GM06990 (cell line): ENCODE measurements at regions not wholly inside any gene's neighbourhood (a gene's known extent, or its start where the extent isn't known, plus 50 kb on each side); places are given as distances from the start of the nearest gene placed in this dataset.
A peak's percentile ranks its signal among the peaks of the same experiment; 100 is the strongest.

Experiments used
- DNase-seq: peaks from one replicate; pipeline ENCODE4 v3.0.0-alpha.2; 2011; ENCODE audit not compliant: insufficient read length; ENCODE audit errors: extremely low read depth
- H3K27me3 ChIP-seq: replicated peaks from 2 replicates; pipeline ENCODE4 v1.6.0; 2011; ENCODE audit warnings: low read length; ENCODE audit not compliant: control insufficient read depth, insufficient read depth
- H3K36me3 ChIP-seq: 2 replicates; pipeline ENCODE4 v1.5.1; 2011; ENCODE audit warnings: low read length; ENCODE audit not compliant: control insufficient read depth, insufficient read depth
- H3K4me3 ChIP-seq: replicated peaks from 2 replicates; pipeline ENCODE4 v1.5.1; 2011; ENCODE audit warnings: low read depth, mild to moderate bottlenecking, control low read depth, low read length
- TF ChIP-seq, protein P1 (sequence below): IDR thresholded peaks from 2 replicates; pipeline ENCODE4 v1.5.1; 2011; ENCODE audit warnings: low read length, control low read depth, mild to moderate bottlenecking, inconsistent platforms; ENCODE audit not compliant: insufficient read depth, poor library complexity, severe bottlenecking

- TF ChIP-seq, protein P1, sequence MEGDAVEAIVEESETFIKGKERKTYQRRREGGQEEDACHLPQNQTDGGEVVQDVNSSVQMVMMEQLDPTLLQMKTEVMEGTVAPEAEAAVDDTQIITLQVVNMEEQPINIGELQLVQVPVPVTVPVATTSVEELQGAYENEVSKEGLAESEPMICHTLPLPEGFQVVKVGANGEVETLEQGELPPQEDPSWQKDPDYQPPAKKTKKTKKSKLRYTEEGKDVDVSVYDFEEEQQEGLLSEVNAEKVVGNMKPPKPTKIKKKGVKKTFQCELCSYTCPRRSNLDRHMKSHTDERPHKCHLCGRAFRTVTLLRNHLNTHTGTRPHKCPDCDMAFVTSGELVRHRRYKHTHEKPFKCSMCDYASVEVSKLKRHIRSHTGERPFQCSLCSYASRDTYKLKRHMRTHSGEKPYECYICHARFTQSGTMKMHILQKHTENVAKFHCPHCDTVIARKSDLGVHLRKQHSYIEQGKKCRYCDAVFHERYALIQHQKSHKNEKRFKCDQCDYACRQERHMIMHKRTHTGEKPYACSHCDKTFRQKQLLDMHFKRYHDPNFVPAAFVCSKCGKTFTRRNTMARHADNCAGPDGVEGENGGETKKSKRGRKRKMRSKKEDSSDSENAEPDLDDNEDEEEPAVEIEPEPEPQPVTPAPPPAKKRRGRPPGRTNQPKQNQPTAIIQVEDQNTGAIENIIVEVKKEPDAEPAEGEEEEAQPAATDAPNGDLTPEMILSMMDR = peak; percentile 30
- DNase-seq = no peak
- H3K4me3 ChIP-seq = no peak overlapping the region; the same call in 1 of the 2 replicates
- no peaks in the 10 kb centered on the region for H3K27me3 ChIP-seq
- H3K36me3 ChIP-seq = no peaks in the 10 kb centered on the region
Observed at GRCh38 chr6:156658966-156659821, 118.0 kb upstream of the ARID1B start.

GRCh38 chr6:156658186-156658965 lies 118.8 kb upstream of the ARID1B start:
- TF ChIP-seq, protein P1 = no peak
- Histone ChIP-seq H3K4me3 (no peak overlapping the region), H3K36me3 (no peaks in the 10 kb centered on the region), H3K27me3 (no peaks in the 10 kb centered on the region)
- DNase-seq = no peak

DNA sequence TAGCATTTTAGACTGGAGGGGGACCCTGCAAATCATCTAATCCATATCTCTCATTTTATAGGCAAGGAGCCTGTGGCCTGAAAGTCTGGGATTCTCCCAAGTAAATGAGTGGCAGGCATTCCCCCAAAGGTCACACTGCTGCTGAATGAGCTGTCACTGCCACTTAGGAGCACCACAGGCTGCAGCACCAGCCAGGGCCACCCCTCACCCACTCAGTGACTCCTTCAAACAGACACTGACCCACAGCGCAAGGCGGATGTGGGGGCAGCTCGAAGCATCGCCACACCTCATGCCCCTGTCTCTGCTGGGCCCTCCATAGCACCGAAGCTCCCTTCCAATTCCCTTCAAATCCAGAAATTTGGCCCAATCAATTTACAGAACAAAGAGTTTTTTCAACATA lies 119.9 kb upstream of the ARID1B start:
- H3K4me3 ChIP-seq = no peak overlapping the region
- no peaks in the 10 kb centered on the region for H3K27me3 ChIP-seq
- H3K36me3 ChIP-seq = no peaks in the 10 kb centered on the region
- TF ChIP-seq, protein P1 = no peak
- DNase-seq = no peak

DNA sequence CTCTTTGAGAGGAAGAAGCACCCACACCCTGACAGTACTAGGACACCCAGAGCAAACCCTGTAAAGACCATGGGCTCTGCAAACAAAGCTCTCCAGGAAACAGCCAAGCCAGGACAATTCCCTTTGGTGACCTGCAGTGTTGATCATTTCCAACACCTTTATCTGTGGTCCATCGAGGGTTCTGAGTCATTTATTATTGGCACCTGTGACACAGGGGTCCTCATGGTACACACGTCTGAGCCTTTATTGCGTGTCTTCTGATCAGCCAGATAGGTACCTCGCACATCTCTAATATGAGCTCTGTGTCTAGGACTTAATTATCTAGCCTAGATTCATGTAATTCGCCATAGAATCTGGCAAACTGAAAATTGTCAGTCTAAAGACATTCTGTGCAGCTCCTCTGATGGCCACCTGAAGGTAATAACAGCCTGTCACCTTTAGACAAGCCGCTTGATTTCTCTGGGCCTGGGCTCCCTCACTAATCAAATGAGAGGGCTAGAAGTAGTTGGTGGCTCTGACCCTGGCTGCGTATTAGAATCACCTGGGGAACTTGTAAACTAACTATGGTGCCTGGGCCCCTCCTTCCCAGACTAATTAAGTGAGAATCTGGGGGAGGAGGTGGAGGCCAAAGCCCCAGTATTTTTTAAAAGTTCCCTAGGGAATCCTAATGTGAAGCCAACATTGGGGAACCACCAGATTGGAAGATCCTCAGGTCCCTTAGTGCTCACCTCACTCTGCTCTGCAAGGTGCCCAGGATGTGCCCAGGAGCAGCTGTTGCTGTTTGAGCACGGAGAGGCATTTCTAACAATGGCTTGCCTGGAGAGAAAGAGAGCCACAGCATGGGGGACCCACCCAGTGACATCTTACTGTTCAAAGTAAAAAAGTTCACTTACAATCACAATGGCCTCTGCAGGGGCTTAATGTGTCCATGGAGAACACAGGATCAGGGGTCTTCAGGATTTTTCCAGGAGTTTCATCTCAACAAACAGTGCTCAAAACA lies 122.0 kb upstream of the ARID1B start:
- H3K27me3 ChIP-seq = no peaks in the 10 kb centered on the region
- no peaks in the 10 kb centered on the region for H3K36me3 ChIP-seq
- no peak for DNase-seq
- H3K4me3 ChIP-seq = no peak overlapping the region
- TF ChIP-seq, protein P1 = no peak

- Histone ChIP-seq H3K36me3 (no peaks in the 10 kb centered on the region), H3K4me3 (no peak overlapping the region), H3K27me3 (no peaks in the 10 kb centered on the region)
- TF ChIP-seq, protein P1 = no peak
- no peak for DNase-seq
Observed at GRCh38 chr6:156652231-156652750, 124.9 kb upstream of the ARID1B start.
